Fibroblast of lung (primary cell): ENCODE measurements at regions not wholly inside any gene's neighbourhood (a gene's known extent, or its start where the extent isn't known, plus 50 kb on each side); places are given as distances from the start of the nearest gene placed in this dataset.

ENCODE experiments used
- CTCF ChIP-seq, 2 donors: IDR thresholded peaks in 1 of 2; conservative IDR thresholded peaks in 1 of 2; 1 replicate in 1 of 2; 2 replicates in 1 of 2; pipeline ENCODE4 v1.5.1; 2011 to 2012; ENCODE audit warnings: low read length in 2 of 2, control low read depth in 1 of 2, inconsistent platforms in 1 of 2, low read depth in 1 of 2, mild to moderate bottlenecking in 1 of 2
- EZH2 ChIP-seq: IDR thresholded peaks from 2 replicates; pipeline ENCODE4 v1.5.1; 2012; ENCODE audit warnings: low read length, control low read depth, mild to moderate bottlenecking; ENCODE audit errors: missing control alignments

GRCh38 chr5:97832645-97833296 is 649.7 kb upstream of the RIOK2 start:
- TF ChIP-seq EZH2 (no peak), CTCF (conservative IDR thresholded peaks at IDR 0.05 in 1 of 2, IDR thresholded peaks at IDR 0.05 in 1 of 2; ENCODE audit: low read depth in 1 of 2, low read length in 2 of 2) (no peak)
